ENCODE measurements at regions not wholly inside any gene's neighbourhood (a gene's known extent, or its start where the extent isn't known, plus 50 kb on each side); places are given as distances from the start of the nearest gene placed in this dataset.

DNA sequence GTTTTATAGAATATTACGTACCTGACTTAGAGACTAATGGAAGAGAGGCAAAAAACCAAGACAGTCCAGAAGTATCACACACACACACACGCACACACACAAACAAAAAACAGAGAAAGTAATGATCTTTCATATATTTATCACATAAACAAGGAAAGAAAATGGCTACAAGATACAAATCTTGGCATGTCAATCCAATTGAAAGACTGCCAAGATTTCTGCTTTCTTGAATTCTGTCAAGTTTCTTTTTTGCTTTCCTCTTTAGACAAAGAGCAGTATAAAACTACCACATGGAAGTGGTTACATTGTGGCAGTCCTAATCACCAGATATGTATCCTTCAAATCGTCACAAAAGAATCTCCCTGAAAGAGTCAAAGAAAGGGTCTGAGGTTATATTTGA, 2097.4 kb upstream of the AGA start:
- TF ChIP-seq GABPA (IDR thresholded peaks at IDR 0.05; ENCODE audit: low read depth) (no peak), SPI1 (IDR thresholded peaks at IDR 0.05; ENCODE audit: borderline replicate concordance, low read depth) (no peak), POLR2AphosphoS5 (IDR thresholded peaks at IDR 0.05; ENCODE audit: low read depth) (no peak)
- TF ChIP-seq, protein P1, sequence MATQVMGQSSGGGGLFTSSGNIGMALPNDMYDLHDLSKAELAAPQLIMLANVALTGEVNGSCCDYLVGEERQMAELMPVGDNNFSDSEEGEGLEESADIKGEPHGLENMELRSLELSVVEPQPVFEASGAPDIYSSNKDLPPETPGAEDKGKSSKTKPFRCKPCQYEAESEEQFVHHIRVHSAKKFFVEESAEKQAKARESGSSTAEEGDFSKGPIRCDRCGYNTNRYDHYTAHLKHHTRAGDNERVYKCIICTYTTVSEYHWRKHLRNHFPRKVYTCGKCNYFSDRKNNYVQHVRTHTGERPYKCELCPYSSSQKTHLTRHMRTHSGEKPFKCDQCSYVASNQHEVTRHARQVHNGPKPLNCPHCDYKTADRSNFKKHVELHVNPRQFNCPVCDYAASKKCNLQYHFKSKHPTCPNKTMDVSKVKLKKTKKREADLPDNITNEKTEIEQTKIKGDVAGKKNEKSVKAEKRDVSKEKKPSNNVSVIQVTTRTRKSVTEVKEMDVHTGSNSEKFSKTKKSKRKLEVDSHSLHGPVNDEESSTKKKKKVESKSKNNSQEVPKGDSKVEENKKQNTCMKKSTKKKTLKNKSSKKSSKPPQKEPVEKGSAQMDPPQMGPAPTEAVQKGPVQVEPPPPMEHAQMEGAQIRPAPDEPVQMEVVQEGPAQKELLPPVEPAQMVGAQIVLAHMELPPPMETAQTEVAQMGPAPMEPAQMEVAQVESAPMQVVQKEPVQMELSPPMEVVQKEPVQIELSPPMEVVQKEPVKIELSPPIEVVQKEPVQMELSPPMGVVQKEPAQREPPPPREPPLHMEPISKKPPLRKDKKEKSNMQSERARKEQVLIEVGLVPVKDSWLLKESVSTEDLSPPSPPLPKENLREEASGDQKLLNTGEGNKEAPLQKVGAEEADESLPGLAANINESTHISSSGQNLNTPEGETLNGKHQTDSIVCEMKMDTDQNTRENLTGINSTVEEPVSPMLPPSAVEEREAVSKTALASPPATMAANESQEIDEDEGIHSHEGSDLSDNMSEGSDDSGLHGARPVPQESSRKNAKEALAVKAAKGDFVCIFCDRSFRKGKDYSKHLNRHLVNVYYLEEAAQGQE (IDR thresholded peaks at IDR 0.05; ENCODE audit: insufficient replicate concordance, low read depth): no peak
- TF ChIP-seq, protein P2, sequence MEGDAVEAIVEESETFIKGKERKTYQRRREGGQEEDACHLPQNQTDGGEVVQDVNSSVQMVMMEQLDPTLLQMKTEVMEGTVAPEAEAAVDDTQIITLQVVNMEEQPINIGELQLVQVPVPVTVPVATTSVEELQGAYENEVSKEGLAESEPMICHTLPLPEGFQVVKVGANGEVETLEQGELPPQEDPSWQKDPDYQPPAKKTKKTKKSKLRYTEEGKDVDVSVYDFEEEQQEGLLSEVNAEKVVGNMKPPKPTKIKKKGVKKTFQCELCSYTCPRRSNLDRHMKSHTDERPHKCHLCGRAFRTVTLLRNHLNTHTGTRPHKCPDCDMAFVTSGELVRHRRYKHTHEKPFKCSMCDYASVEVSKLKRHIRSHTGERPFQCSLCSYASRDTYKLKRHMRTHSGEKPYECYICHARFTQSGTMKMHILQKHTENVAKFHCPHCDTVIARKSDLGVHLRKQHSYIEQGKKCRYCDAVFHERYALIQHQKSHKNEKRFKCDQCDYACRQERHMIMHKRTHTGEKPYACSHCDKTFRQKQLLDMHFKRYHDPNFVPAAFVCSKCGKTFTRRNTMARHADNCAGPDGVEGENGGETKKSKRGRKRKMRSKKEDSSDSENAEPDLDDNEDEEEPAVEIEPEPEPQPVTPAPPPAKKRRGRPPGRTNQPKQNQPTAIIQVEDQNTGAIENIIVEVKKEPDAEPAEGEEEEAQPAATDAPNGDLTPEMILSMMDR (IDR thresholded peaks at IDR 0.05; ENCODE audit: insufficient read depth, low read length): no peak
- no peaks in the 10 kb centered on the region for H3K27me3 ChIP-seq (ENCODE audit: insufficient read depth, poor library complexity, severe bottlenecking)
- DNase-seq (ENCODE audit: low read depth in 1 of 2, low spot score in 1 of 2): no peak

DNA sequence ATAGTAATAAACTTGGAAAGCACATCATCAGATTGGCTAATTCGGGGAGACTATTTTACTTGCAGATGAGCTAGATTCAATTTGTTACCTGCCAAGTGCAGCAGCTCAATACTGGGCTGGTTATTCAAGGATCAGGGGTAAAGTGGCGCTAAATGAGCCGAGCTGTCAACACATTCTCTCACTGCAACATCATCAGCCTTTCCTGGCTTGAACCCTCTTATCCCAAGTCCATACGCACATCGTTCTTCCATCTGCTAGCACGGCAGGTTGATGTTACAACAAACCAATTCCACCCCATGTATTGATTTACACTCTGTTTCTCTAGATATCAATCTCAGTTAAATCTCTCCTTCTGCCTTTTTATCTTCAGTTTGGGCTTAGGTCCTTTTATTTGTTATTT, 2101.5 kb upstream of the AGA start:
- Histone ChIP-seq H3K27ac (replicated peaks) (no peak overlapping the region), H3K27me3 (ENCODE audit: insufficient read depth, poor library complexity, severe bottlenecking) (no peaks in the 10 kb centered on the region), H3K4me3 (replicated peaks; ENCODE audit: insufficient read depth, low read length) (no peak overlapping the region)
- TF ChIP-seq, protein P1 (IDR thresholded peaks at IDR 0.05; ENCODE audit: insufficient replicate concordance, low read depth): no peak
- TF ChIP-seq, protein P2 (IDR thresholded peaks at IDR 0.05; ENCODE audit: insufficient read depth, low read length): no peak
- TF ChIP-seq GABPA (IDR thresholded peaks at IDR 0.05; ENCODE audit: low read depth): no peak
- TF ChIP-seq POLR2AphosphoS5 (IDR thresholded peaks at IDR 0.05; ENCODE audit: low read depth): no peak
- no peak for TF ChIP-seq SPI1 (IDR thresholded peaks at IDR 0.05; ENCODE audit: borderline replicate concordance, low read depth)
- no peak for DNase-seq (ENCODE audit: low read depth in 1 of 2, low spot score in 1 of 2)

More for the DNA sequence above, 2097.4 kb upstream of the AGA start:
- no peak overlapping the region for H3K27ac ChIP-seq (replicated peaks)
- no peak overlapping the region for H3K4me3 ChIP-seq (replicated peaks; ENCODE audit: insufficient read depth, low read length)

DNA sequence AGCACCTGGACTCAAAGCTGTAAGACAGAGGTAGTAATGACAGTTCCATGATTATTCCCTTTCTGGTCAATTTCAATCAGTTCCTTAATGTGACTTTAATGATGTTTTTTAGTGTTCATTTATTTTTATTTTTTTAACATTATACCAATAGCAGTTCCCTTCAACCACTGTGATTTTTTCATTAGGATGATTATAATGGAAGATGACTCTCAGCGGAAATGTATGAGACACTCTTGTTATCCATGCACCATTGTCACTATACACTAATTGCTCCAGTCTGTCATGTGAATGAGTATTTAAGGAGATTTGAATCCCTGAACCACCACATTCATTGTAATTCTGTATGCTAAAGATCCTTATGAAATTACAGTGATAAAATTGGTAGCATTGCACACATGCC, 2102.3 kb upstream of the AGA start:
- Histone ChIP-seq H3K4me3 (replicated peaks; ENCODE audit: insufficient read depth, low read length) (no peak overlapping the region), H3K27ac (replicated peaks) (no peak overlapping the region), H3K27me3 (ENCODE audit: insufficient read depth, poor library complexity, severe bottlenecking) (no peaks in the 10 kb centered on the region)
- TF ChIP-seq, protein P2 (IDR thresholded peaks at IDR 0.05; ENCODE audit: insufficient read depth, low read length): no peak
- TF ChIP-seq, protein P1 (IDR thresholded peaks at IDR 0.05; ENCODE audit: insufficient replicate concordance, low read depth): no peak
- TF ChIP-seq SPI1 (IDR thresholded peaks at IDR 0.05; ENCODE audit: borderline replicate concordance, low read depth): no peak
- TF ChIP-seq GABPA (IDR thresholded peaks at IDR 0.05; ENCODE audit: low read depth): no peak
- no peak for TF ChIP-seq POLR2AphosphoS5 (IDR thresholded peaks at IDR 0.05; ENCODE audit: low read depth)
- no peak for DNase-seq (ENCODE audit: low read depth in 1 of 2, low spot score in 1 of 2)

All from HL-60 (cell line).